Mucosa of descending colon (tissue), 3 donors: ENCODE measurements at regions not wholly inside any gene's neighbourhood (a gene's known extent, or its start where the extent isn't known, plus 50 kb on each side); places are given as distances from the start of the nearest gene placed in this dataset.

Experiments used
- ATAC-seq: fragments of 200-7000 bp; cut with Tn5 transposase; one replicate; pipeline ENCODE4 v1.9.1; 2020; ENCODE audit warnings: mild to moderate bottlenecking, moderate library complexity
- DNase-seq, 3 donors: peaks; one replicate each; pipeline ENCODE4 v3.0.0-alpha.2; 2020
- H3K36me3 ChIP-seq: fragments of 200-600 bp; one replicate; pipeline ENCODE4 v1.8.0; 2021; ENCODE audit warnings: low read depth, mild to moderate bottlenecking
- H3K4me1 ChIP-seq: fragments of 200-600 bp; one replicate; pipeline ENCODE4 v1.8.0; 2021; ENCODE audit warnings: low read depth, mild to moderate bottlenecking
- H3K4me3 ChIP-seq: fragments of 200-600 bp; one replicate; pipeline ENCODE4 v1.8.0; 2021; ENCODE audit warnings: mild to moderate bottlenecking
- H3K9me3 ChIP-seq: fragments of 200-600 bp; one replicate; pipeline ENCODE4 v1.8.0; 2021; ENCODE audit warnings: mild to moderate bottlenecking
- CTCF ChIP-seq: fragments of 200-600 bp; IDR thresholded peaks from one replicate; pipeline ENCODE4 v1.8.0; 2022; ENCODE audit warnings: antibody characterized with exemption, mild to moderate bottlenecking
- intact Hi-C, 2 donors: fragments of 100-400 bp; cut with DNase I in 1 of 2; cut with micrococcal nuclease in 1 of 2; formaldehyde crosslinking; loops; one replicate each; pipeline versions ENCODE4 v1.11.0 to v1.11.1; 2022; cut with DNase I, micrococcal nuclease
- donor health status: DM: no; HTN: no; CAD: no; lungs with moderate emphysema.
- donor health status: DM: no; HTN: no; CAD: no.
- donor health status: DM: no; HTN: yes; CAD: no.

- no peaks in the 10 kb centered on the region for H3K9me3 ChIP-seq
- TF ChIP-seq CTCF = no peak
- H3K4me3 ChIP-seq = no peak overlapping the region
- intact Hi-C loops = no loop called here
- H3K36me3 ChIP-seq = no peaks in the 10 kb centered on the region
- H3K4me1 ChIP-seq = no peaks in the 10 kb centered on the region
- DNase-seq (no peak), ATAC-seq (no peak)
Observed at GRCh38 chr14:43938588-43939281, 568.3 kb downstream of the FSCB start.

GRCh38 chr14:43937001-43937400 lies 570.1 kb downstream of the FSCB start:
- intact Hi-C loops = no loop called here
- TF ChIP-seq CTCF = no peak
- no peak for ATAC-seq

GRCh38 chr14:43934102-43934501 lies 573.0 kb downstream of the FSCB start:
- Histone ChIP-seq H3K4me1 (no peaks in the 10 kb centered on the region), H3K9me3 (no peaks in the 10 kb centered on the region), H3K36me3 (no peaks in the 10 kb centered on the region), H3K4me3 (no peak overlapping the region)
- DNase-seq (no peak), ATAC-seq (no peak)
- TF ChIP-seq CTCF = no peak
- intact Hi-C loops = no loop called here

More at GRCh38 chr14:43937001-43937400, 570.1 kb downstream of the FSCB start:
- no peak for DNase-seq
- Histone ChIP-seq H3K36me3 (no peaks in the 10 kb centered on the region), H3K4me3 (no peak overlapping the region), H3K9me3 (no peaks in the 10 kb centered on the region), H3K4me1 (no peaks in the 10 kb centered on the region)

- Histone ChIP-seq H3K36me3 (no peaks in the 10 kb centered on the region), H3K4me1 (no peaks in the 10 kb centered on the region), H3K4me3 (no peak overlapping the region), H3K9me3 (no peaks in the 10 kb centered on the region)
- no peak for DNase-seq
- intact Hi-C loops = no loop called here
- TF ChIP-seq CTCF = no peak
- ATAC-seq = no peak
Observed at GRCh38 chr14:43914041-43914693, 592.9 kb downstream of the FSCB start.

- H3K4me1 ChIP-seq = no peaks in the 10 kb centered on the region
- ATAC-seq = no peak
- H3K4me3 ChIP-seq = no peak overlapping the region
- no peaks in the 10 kb centered on the region for H3K9me3 ChIP-seq
- H3K36me3 ChIP-seq = no peaks in the 10 kb centered on the region
- TF ChIP-seq CTCF = no peak
- no peak for DNase-seq
- intact Hi-C loops = no loop called here
Observed at GRCh38 chr14:43903209-43903608, 603.9 kb downstream of the FSCB start.
